Naive thymus-derived CD4-positive, alpha-beta T cell (primary cell): ENCODE measurements at regions not wholly inside any gene's neighbourhood (a gene's known extent, or its start where the extent isn't known, plus 50 kb on each side); places are given as distances from the start of the nearest gene placed in this dataset.
"Not testable (repeated sequence)": the region's sequence is repeated elsewhere in the genome, so short reads cannot be mapped to it uniquely, and the experiment has no call there.

Source experiments
- ATAC-seq: fragments of 150-1000 bp; cut with Tn5 transposase; 2 replicates; pipeline ENCODE4 v1.10.0; 2021; ENCODE audit warnings: mild to moderate bottlenecking, moderate library complexity
- CTCF ChIA-PET: fragments of 350-600 bp; sonication (Branson Sonifier 250); formaldehyde crosslinking; loops from one replicate; lab custom pipeline; 2021; ENCODE audit warnings: antibody characterized with exemption; lab: Charles Lee
- POLR2A ChIA-PET: fragments of 350-600 bp; sonication (Branson Sonifier 250); formaldehyde crosslinking; loops from one replicate; lab custom pipeline; 2021; ENCODE audit warnings: antibody characterized with exemption, inconsistent platforms; lab: Charles Lee
- DNase-seq, 9 donors: peaks; one replicate each; pipeline versions ENCODE4 v3.0.0 to v3.0.0-alpha.2; 2020 to 2022; ENCODE audit warnings: mixed read lengths in 1 of 9
- H3K27ac ChIP-seq: one replicate; pipeline ENCODE4 v1.7.0; 2013; ENCODE audit warnings: mild to moderate bottlenecking, low read depth, low read length, moderate library complexity
- H3K27me3 ChIP-seq, 2 donors: one replicate each; pipeline ENCODE4 v1.7.0; 2013; ENCODE audit warnings: low read length in 2 of 2, mild to moderate bottlenecking in 2 of 2, moderate library complexity in 2 of 2; ENCODE audit not compliant: control insufficient read depth in 2 of 2, insufficient read depth in 2 of 2
- H3K36me3 ChIP-seq, 3 experiments: 1 replicate in 2 of 3; 2 replicates in 1 of 3; pipeline ENCODE4 v1.7.0; 2013; ENCODE audit warnings: low read length in 3 of 3, mild to moderate bottlenecking in 3 of 3, moderate library complexity in 1 of 3; ENCODE audit not compliant: insufficient read depth in 3 of 3, control insufficient read depth in 2 of 3
- H3K4me1 ChIP-seq, 2 donors: one replicate each; pipeline ENCODE4 v1.7.0; 2013; ENCODE audit warnings: low read length in 2 of 2, mild to moderate bottlenecking in 2 of 2, moderate library complexity in 1 of 2; ENCODE audit not compliant: control insufficient read depth in 2 of 2, insufficient read depth in 2 of 2
- H3K4me3 ChIP-seq: 2 replicates; pipeline ENCODE4 v1.7.0; 2013; ENCODE audit warnings: mild to moderate bottlenecking, low read length
- H3K9me3 ChIP-seq, 3 experiments: 1 replicate in 2 of 3; 2 replicates in 1 of 3; pipeline ENCODE4 v1.7.0; 2013; ENCODE audit warnings: low read length in 3 of 3; ENCODE audit not compliant: control insufficient read depth in 2 of 3
- H3K27ac Mint-ChIP-seq, 9 donors: one replicate each; pipeline ENCODE4 v1.8.0; 2020 to 2022; ENCODE audit warnings: mixed read lengths in 9 of 9, mild to moderate bottlenecking in 8 of 9, moderate library complexity in 5 of 9, inconsistent platforms in 2 of 9
- H3K27me3 Mint-ChIP-seq, 5 donors: one replicate each; pipeline ENCODE4 v1.8.0; 2021 to 2022; ENCODE audit warnings: mixed read lengths in 5 of 5, mild to moderate bottlenecking in 1 of 5
- H3K36me3 Mint-ChIP-seq, 5 donors: one replicate each; pipeline ENCODE4 v1.8.0; 2020 to 2022; ENCODE audit warnings: mixed read lengths in 5 of 5, mild to moderate bottlenecking in 3 of 5, inconsistent platforms in 1 of 5
- H3K4me1 Mint-ChIP-seq, 7 donors: one replicate each; pipeline ENCODE4 v1.8.0; 2020 to 2022; ENCODE audit warnings: mixed read lengths in 7 of 7, mild to moderate bottlenecking in 3 of 7, inconsistent platforms in 1 of 7
- H3K4me3 Mint-ChIP-seq, 10 donors: one replicate each; pipeline ENCODE4 v1.8.0; 2020 to 2022; ENCODE audit warnings: mild to moderate bottlenecking in 10 of 10, mixed read lengths in 10 of 10, moderate library complexity in 6 of 10, inconsistent platforms in 2 of 10
- H3K9me3 Mint-ChIP-seq, 11 donors: one replicate each; pipeline ENCODE4 v1.8.0; 2020 to 2022; ENCODE audit warnings: mixed read lengths in 11 of 11, mild to moderate bottlenecking in 4 of 11, inconsistent platforms in 1 of 11, moderate library complexity in 1 of 11
- intact Hi-C, 2 donors: fragments of 100-400 bp; cut with micrococcal nuclease; formaldehyde crosslinking; loops; one replicate each; pipeline ENCODE4 v1.15.1; 2023

GRCh38 chr17:53218723-53219122 is 604.0 kb upstream of the KIF2B start:
- H3K27ac ChIP-seq, result no peak overlapping the region
- H3K36me3 ChIP-seq, result no peaks in the 10 kb centered on the region
- H3K36me3 Mint-ChIP-seq, result no peaks in the 10 kb centered on the region
- H3K27ac Mint-ChIP-seq, result no peak overlapping the region
- no peaks in the 10 kb centered on the region for H3K27me3 ChIP-seq
- DNase-seq (no peak), ATAC-seq (no peak)
- no peak overlapping the region for H3K4me3 ChIP-seq
- H3K9me3 Mint-ChIP-seq, result peaks cover 0 to 32% (median 7%) of the 10 kb centered on the region in 11 donors
- no peaks in the 10 kb centered on the region for H3K9me3 ChIP-seq
- POLR2A ChIA-PET, result no interaction called here
- H3K4me1 ChIP-seq, result no peaks in the 10 kb centered on the region
- H3K4me1 Mint-ChIP-seq, result no peaks in the 10 kb centered on the region
- CTCF ChIA-PET, result no interaction called here
- no peaks in the 10 kb centered on the region for H3K27me3 Mint-ChIP-seq
- intact Hi-C loops, result no loop called here
- H3K4me3 Mint-ChIP-seq, result no peak overlapping the region

GRCh38 chr17:53217311-53217710 is 605.4 kb upstream of the KIF2B start:
- CTCF ChIA-PET, result no interaction called here
- Mint-ChIP-seq H3K27ac (no peak overlapping the region), H3K9me3 (peaks cover 0 to 29% (median 7%) of the 10 kb centered on the region in 11 donors), H3K4me3 (no peak overlapping the region), H3K27me3 (no peaks in the 10 kb centered on the region), H3K36me3 (no peaks in the 10 kb centered on the region), H3K4me1 (no peaks in the 10 kb centered on the region)
- no peak overlapping the region for H3K27ac ChIP-seq
- H3K9me3 ChIP-seq, result no peaks in the 10 kb centered on the region
- no peaks in the 10 kb centered on the region for H3K27me3 ChIP-seq
- no peaks in the 10 kb centered on the region for H3K36me3 ChIP-seq
- ATAC-seq (no peak), DNase-seq (no peak)
- H3K4me1 ChIP-seq, result no peaks in the 10 kb centered on the region
- POLR2A ChIA-PET, result no interaction called here
- no peak overlapping the region for H3K4me3 ChIP-seq
- intact Hi-C loops, result no loop called here

- H3K27ac Mint-ChIP-seq, H3K4me1 ChIP-seq, POLR2A ChIA-PET, H3K27me3 Mint-ChIP-seq, CTCF ChIA-PET, DNase-seq, intact Hi-C loops, H3K9me3 ChIP-seq, ATAC-seq, H3K27me3 ChIP-seq, H3K36me3 ChIP-seq, H3K4me3 ChIP-seq, H3K4me1 Mint-ChIP-seq, H3K27ac ChIP-seq, H3K4me3 Mint-ChIP-seq, H3K36me3 Mint-ChIP-seq: not testable (repeated sequence)
- peaks cover 0 to 30% (median 7%) of the 10 kb centered on the region in 11 donors for H3K9me3 Mint-ChIP-seq
These were observed 613.8 kb upstream of the KIF2B start for GRCh38 chr17:53208935-53209334.

DNA sequence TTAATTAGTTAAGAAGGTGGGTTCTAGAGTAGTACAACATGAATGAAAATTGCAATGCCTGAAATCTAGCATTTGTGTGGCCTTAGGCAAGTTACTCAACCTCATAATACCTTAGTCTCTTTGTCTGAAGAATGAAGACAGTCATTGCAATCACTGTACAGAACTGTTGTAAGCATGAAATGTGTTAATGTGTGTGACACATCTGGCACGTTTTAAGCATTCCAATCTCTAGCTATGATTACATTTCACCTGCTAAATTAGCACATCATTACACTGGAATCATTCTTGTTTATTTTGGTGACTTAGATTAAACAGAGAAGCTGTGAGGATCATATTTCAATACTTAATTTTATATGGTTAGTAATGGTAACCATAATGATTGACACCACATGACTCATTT is 629.7 kb upstream of the KIF2B start:
- DNase-seq (no peak), ATAC-seq (no peak)
- H3K27me3 ChIP-seq, result no peaks in the 10 kb centered on the region
- Mint-ChIP-seq H3K4me3 (no peak overlapping the region), H3K27ac (no peak overlapping the region), H3K36me3 (no peaks in the 10 kb centered on the region), H3K27me3 (no peaks in the 10 kb centered on the region), H3K4me1 (no peaks in the 10 kb centered on the region), H3K9me3 (peaks cover 0 to 10% (median 2%) of the 10 kb centered on the region in 11 donors)
- H3K27ac ChIP-seq, result no peak overlapping the region
- ChIA-PET CTCF (no interaction called here), POLR2A (no interaction called here)
- H3K9me3 ChIP-seq, result no peaks in the 10 kb centered on the region
- no peaks in the 10 kb centered on the region for H3K36me3 ChIP-seq
- no peaks in the 10 kb centered on the region for H3K4me1 ChIP-seq
- H3K4me3 ChIP-seq, result no peak overlapping the region
- intact Hi-C loops, result no loop called here

- ATAC-seq, result no peak
- H3K4me3 ChIP-seq, result no peak overlapping the region
- no peaks in the 10 kb centered on the region for H3K27me3 ChIP-seq
- ChIA-PET CTCF (no interaction called here), POLR2A (no interaction called here)
- no peak for DNase-seq
- Mint-ChIP-seq H3K4me1 (no peaks in the 10 kb centered on the region), H3K9me3 (peaks cover 0 to 14% (median 3%) of the 10 kb centered on the region in 11 donors), H3K27ac (no peak overlapping the region), H3K27me3 (no peaks in the 10 kb centered on the region), H3K36me3 (no peaks in the 10 kb centered on the region), H3K4me3 (no peak overlapping the region)
- no peaks in the 10 kb centered on the region for H3K36me3 ChIP-seq
- no peak overlapping the region for H3K27ac ChIP-seq
- no peaks in the 10 kb centered on the region for H3K4me1 ChIP-seq
- no peaks in the 10 kb centered on the region for H3K9me3 ChIP-seq
- intact Hi-C loops, result no loop called here
These were observed 630.8 kb upstream of the KIF2B start for GRCh38 chr17:53191878-53192277.

- H3K36me3 Mint-ChIP-seq, result peaks cover 0 to 4% (median 0%) of the 10 kb centered on the region in 5 donors
- peaks cover 0 to 32% (median 14%) of the 10 kb centered on the region in 11 donors for H3K9me3 Mint-ChIP-seq
- ATAC-seq (no peak), DNase-seq (no peak)
- H3K4me3 Mint-ChIP-seq, result no peak overlapping the region
- Histone ChIP-seq H3K4me3 (no peak overlapping the region), H3K27ac (no peak overlapping the region), H3K27me3 (no peaks in the 10 kb centered on the region), H3K4me1 (no peaks in the 10 kb centered on the region), H3K9me3 (peaks cover 0 to 4% (median 0%) of the 10 kb centered on the region in 3 experiments), H3K36me3 (no peaks in the 10 kb centered on the region)
- POLR2A ChIA-PET, result no interaction called here
- intact Hi-C loops, result no loop called here
- no peaks in the 10 kb centered on the region for H3K27me3 Mint-ChIP-seq
- CTCF ChIA-PET, result no interaction called here
- H3K27ac Mint-ChIP-seq, result no peak overlapping the region
- no peaks in the 10 kb centered on the region for H3K4me1 Mint-ChIP-seq
These were observed 636.7 kb upstream of the KIF2B start for GRCh38 chr17:53186001-53186400.

- no peak overlapping the region for H3K27ac Mint-ChIP-seq
- H3K9me3 ChIP-seq, result no peaks in the 10 kb centered on the region
- H3K27me3 Mint-ChIP-seq, result no peaks in the 10 kb centered on the region
- ChIA-PET CTCF (no interaction called here), POLR2A (no interaction called here)
- DNase-seq (no peak), ATAC-seq (no peak)
- H3K4me1 ChIP-seq, result no peaks in the 10 kb centered on the region
- no peaks in the 10 kb centered on the region for H3K27me3 ChIP-seq
- no peak overlapping the region for H3K4me3 ChIP-seq
- H3K27ac ChIP-seq, result no peak overlapping the region
- peaks cover under 1 to 26% (median 7%) of the 10 kb centered on the region in 11 donors for H3K9me3 Mint-ChIP-seq
- intact Hi-C loops, result no loop called here
- no peak overlapping the region for H3K4me3 Mint-ChIP-seq
- H3K36me3 ChIP-seq, result no peaks in the 10 kb centered on the region
- no peaks in the 10 kb centered on the region for H3K36me3 Mint-ChIP-seq
- H3K4me1 Mint-ChIP-seq, result no peaks in the 10 kb centered on the region
These were observed 646.1 kb upstream of the KIF2B start for GRCh38 chr17:53176629-53177028.
